ENCODE measurements at regions not wholly inside any gene's neighbourhood (a gene's known extent, or its start where the extent isn't known, plus 50 kb on each side); places are given as distances from the start of the nearest gene placed in this dataset.

GRCh38 chr10:78963074-78964034 lies 105.4 kb upstream of the ZMIZ1 start:
- DNase-seq (ENCODE audit: insufficient read length, low spot score): no peak
- TF ChIP-seq POLR2A (IDR thresholded peaks at IDR 0.05; ENCODE audit: low read depth, low read length): no peak
- FAIRE-seq: no peak

GRCh38 chr10:78964274-78964951 lies 104.4 kb upstream of the ZMIZ1 start:
- no peak for FAIRE-seq
- DNase-seq (ENCODE audit: insufficient read length, low spot score): no peak
- no peak for TF ChIP-seq POLR2A (IDR thresholded peaks at IDR 0.05; ENCODE audit: low read depth, low read length)

GRCh38 chr10:78964952-78965633 lies 103.7 kb upstream of the ZMIZ1 start:
- 0 out of 2 replicates have a peak, but pooled peaks have one; percentile 4 for TF ChIP-seq POLR2A (IDR thresholded peaks at IDR 0.05; ENCODE audit: low read depth, low read length)
- DNase-seq (ENCODE audit: insufficient read length, low spot score) (peak; percentile 95), FAIRE-seq (peak; percentile 30)

GRCh38 chr10:78966182-78966787 lies 102.5 kb upstream of the ZMIZ1 start:
- no peak for FAIRE-seq
- DNase-seq (ENCODE audit: insufficient read length, low spot score): no peak
- no peak for TF ChIP-seq POLR2A (IDR thresholded peaks at IDR 0.05; ENCODE audit: low read depth, low read length)

GRCh38 chr10:78966844-78967488 lies 101.8 kb upstream of the ZMIZ1 start:
- TF ChIP-seq POLR2A (IDR thresholded peaks at IDR 0.05; ENCODE audit: low read depth, low read length): no peak
- DNase-seq (ENCODE audit: insufficient read length, low spot score) (no peak), FAIRE-seq (no peak)

GRCh38 chr10:78968300-78968942 lies 100.3 kb upstream of the ZMIZ1 start:
- TF ChIP-seq POLR2A (IDR thresholded peaks at IDR 0.05; ENCODE audit: low read depth, low read length): no peak
- no peak for FAIRE-seq

GRCh38 chr10:78968943-78969342 lies 99.8 kb upstream of the ZMIZ1 start:
- no peak for FAIRE-seq

More at GRCh38 chr10:78968300-78968942, 100.3 kb upstream of the ZMIZ1 start:
- no peak for DNase-seq (ENCODE audit: insufficient read length, low spot score)

GRCh38 chr10:78969719-78970118 lies 99.0 kb upstream of the ZMIZ1 start:
- TF ChIP-seq POLR2A (IDR thresholded peaks at IDR 0.05; ENCODE audit: low read depth, low read length): no peak
- DNase-seq (ENCODE audit: insufficient read length, low spot score): no peak
- FAIRE-seq: no peak

More at GRCh38 chr10:78968943-78969342, 99.8 kb upstream of the ZMIZ1 start:
- DNase-seq (ENCODE audit: insufficient read length, low spot score): no peak
- TF ChIP-seq POLR2A (IDR thresholded peaks at IDR 0.05; ENCODE audit: low read depth, low read length): no peak

- FAIRE-seq: no peak
- no peak for TF ChIP-seq POLR2A (IDR thresholded peaks at IDR 0.05; ENCODE audit: low read depth, low read length)
Measured at GRCh38 chr10:78970261-78970660, 98.5 kb upstream of the ZMIZ1 start.

GRCh38 chr10:78971094-78971682 lies 97.6 kb upstream of the ZMIZ1 start:
- no peak for DNase-seq (ENCODE audit: insufficient read length, low spot score)
- no peak for FAIRE-seq
- TF ChIP-seq POLR2A (IDR thresholded peaks at IDR 0.05; ENCODE audit: low read depth, low read length): no peak

More at GRCh38 chr10:78970261-78970660, 98.5 kb upstream of the ZMIZ1 start:
- no peak for DNase-seq (ENCODE audit: insufficient read length, low spot score)

GRCh38 chr10:78972160-78972946 lies 96.4 kb upstream of the ZMIZ1 start:
- FAIRE-seq (peak; percentile 61), DNase-seq (ENCODE audit: insufficient read length, low spot score) (peak; percentile 89)
- 0 out of 2 replicates have a peak, but pooled peaks have one; percentile 11 for TF ChIP-seq POLR2A (IDR thresholded peaks at IDR 0.05; ENCODE audit: low read depth, low read length)

All from H54 (cell line).